ENCODE measurements at regions not wholly inside any gene's neighbourhood (a gene's known extent, or its start where the extent isn't known, plus 50 kb on each side); places are given as distances from the start of the nearest gene placed in this dataset.

DNA sequence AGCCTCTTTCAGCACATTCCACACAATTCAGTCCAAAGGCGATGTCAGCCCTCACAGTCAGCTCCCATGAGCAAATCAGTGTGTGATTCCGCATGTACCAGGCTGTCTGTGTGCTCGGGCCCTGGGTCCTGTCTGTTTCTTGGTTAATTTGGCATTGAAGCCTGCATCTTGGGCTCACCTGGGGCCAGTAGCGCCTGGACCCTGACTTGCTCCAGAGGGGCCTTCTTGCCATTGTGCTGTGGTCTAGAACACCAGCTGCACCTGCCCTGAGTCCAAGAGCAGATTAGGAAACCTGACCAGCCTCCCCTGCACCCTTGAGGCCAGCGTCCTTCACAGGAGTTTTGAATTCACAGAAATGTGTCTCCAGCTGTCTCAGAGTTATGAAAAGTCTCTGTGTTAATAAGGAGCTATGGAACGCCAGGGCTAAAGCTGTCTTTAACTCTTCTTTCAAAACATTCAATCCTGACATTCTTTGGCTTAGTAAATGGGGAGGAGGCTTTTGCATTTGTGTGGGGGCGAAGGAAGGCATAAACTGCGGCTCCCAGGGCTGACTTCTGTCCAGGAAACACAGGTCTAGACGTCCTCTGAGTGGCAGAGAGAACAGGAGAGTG lies 102.2 kb downstream of the ARF6 start:
- DNase-seq (ENCODE audit: low read depth in 1 of 2, low spot score in 1 of 2): no peak
- H3K27ac ChIP-seq (replicated peaks): no peak overlapping the region
- H3K27me3 ChIP-seq (ENCODE audit: insufficient read depth, poor library complexity, severe bottlenecking): no peaks in the 10 kb centered on the region
- TF ChIP-seq SPI1 (IDR thresholded peaks at IDR 0.05; ENCODE audit: borderline replicate concordance, low read depth): no peak
- TF ChIP-seq, protein P1, sequence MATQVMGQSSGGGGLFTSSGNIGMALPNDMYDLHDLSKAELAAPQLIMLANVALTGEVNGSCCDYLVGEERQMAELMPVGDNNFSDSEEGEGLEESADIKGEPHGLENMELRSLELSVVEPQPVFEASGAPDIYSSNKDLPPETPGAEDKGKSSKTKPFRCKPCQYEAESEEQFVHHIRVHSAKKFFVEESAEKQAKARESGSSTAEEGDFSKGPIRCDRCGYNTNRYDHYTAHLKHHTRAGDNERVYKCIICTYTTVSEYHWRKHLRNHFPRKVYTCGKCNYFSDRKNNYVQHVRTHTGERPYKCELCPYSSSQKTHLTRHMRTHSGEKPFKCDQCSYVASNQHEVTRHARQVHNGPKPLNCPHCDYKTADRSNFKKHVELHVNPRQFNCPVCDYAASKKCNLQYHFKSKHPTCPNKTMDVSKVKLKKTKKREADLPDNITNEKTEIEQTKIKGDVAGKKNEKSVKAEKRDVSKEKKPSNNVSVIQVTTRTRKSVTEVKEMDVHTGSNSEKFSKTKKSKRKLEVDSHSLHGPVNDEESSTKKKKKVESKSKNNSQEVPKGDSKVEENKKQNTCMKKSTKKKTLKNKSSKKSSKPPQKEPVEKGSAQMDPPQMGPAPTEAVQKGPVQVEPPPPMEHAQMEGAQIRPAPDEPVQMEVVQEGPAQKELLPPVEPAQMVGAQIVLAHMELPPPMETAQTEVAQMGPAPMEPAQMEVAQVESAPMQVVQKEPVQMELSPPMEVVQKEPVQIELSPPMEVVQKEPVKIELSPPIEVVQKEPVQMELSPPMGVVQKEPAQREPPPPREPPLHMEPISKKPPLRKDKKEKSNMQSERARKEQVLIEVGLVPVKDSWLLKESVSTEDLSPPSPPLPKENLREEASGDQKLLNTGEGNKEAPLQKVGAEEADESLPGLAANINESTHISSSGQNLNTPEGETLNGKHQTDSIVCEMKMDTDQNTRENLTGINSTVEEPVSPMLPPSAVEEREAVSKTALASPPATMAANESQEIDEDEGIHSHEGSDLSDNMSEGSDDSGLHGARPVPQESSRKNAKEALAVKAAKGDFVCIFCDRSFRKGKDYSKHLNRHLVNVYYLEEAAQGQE (IDR thresholded peaks at IDR 0.05; ENCODE audit: insufficient replicate concordance, low read depth): no peak
- TF ChIP-seq, protein P2, sequence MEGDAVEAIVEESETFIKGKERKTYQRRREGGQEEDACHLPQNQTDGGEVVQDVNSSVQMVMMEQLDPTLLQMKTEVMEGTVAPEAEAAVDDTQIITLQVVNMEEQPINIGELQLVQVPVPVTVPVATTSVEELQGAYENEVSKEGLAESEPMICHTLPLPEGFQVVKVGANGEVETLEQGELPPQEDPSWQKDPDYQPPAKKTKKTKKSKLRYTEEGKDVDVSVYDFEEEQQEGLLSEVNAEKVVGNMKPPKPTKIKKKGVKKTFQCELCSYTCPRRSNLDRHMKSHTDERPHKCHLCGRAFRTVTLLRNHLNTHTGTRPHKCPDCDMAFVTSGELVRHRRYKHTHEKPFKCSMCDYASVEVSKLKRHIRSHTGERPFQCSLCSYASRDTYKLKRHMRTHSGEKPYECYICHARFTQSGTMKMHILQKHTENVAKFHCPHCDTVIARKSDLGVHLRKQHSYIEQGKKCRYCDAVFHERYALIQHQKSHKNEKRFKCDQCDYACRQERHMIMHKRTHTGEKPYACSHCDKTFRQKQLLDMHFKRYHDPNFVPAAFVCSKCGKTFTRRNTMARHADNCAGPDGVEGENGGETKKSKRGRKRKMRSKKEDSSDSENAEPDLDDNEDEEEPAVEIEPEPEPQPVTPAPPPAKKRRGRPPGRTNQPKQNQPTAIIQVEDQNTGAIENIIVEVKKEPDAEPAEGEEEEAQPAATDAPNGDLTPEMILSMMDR (IDR thresholded peaks at IDR 0.05; ENCODE audit: insufficient read depth, low read length): no peak
- no peak for TF ChIP-seq GABPA (IDR thresholded peaks at IDR 0.05; ENCODE audit: low read depth)
- TF ChIP-seq POLR2AphosphoS5 (IDR thresholded peaks at IDR 0.05; ENCODE audit: low read depth): no peak
- H3K4me3 ChIP-seq (replicated peaks; ENCODE audit: insufficient read depth, low read length): no peak overlapping the region

DNA sequence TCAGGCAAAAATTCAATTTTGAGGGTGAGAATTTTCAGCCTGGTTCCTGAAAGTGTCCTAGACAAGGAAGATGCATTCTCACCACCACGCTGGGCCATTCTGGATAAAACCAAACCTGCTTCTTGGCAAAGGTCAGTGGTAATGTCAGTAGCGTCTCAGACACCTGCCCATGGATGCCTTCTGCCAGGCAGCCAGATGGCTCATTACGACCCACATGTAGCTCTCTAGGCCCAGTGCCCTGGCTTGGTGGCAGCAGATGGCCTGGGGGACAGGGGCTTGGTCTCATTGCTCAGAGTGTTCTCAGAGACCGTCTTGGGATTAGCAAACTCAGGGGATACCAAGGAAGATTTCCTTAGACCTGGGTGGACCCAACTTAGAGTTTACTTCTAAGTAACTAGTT lies 105.1 kb downstream of the ARF6 start:
- Histone ChIP-seq H3K27ac (replicated peaks) (no peak overlapping the region), H3K27me3 (ENCODE audit: insufficient read depth, poor library complexity, severe bottlenecking) (no peaks in the 10 kb centered on the region), H3K4me3 (replicated peaks; ENCODE audit: insufficient read depth, low read length) (no peak overlapping the region)
- TF ChIP-seq SPI1 (IDR thresholded peaks at IDR 0.05; ENCODE audit: borderline replicate concordance, low read depth) (no peak), GABPA (IDR thresholded peaks at IDR 0.05; ENCODE audit: low read depth) (no peak), POLR2AphosphoS5 (IDR thresholded peaks at IDR 0.05; ENCODE audit: low read depth) (no peak)
- TF ChIP-seq, protein P2 (IDR thresholded peaks at IDR 0.05; ENCODE audit: insufficient read depth, low read length): no peak
- TF ChIP-seq, protein P1 (IDR thresholded peaks at IDR 0.05; ENCODE audit: insufficient replicate concordance, low read depth): no peak
- no peak for DNase-seq (ENCODE audit: low read depth in 1 of 2, low spot score in 1 of 2)

DNA sequence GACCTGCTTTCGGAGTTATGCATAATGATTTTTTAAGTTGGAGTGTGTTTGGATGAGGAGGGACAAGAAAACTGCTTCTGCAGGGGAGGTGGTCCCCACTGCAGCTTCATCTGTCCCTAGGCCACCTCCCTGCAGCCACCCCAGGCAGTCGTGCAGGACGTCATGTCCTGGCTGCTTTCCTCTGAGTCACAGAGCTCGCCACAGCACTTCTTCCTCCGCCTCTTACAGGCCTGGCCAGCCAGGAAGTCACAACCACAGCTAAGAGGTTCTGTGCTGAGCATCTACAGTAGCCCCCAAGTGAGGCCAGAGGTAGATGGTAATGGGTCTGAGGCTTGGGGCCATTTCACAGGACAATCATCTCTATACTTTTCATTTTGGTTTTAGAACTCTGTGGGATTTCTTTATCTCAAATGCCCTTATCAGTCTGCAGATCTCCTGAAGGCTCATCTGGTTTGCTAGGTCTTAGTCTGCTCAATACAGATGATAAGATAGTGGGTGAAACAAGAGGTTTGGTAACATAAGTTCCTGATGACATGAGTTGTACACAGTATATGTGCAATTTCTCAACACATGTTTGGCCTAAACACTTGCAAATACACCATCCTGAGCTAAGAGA lies 106.4 kb downstream of the ARF6 start:
- TF ChIP-seq, protein P1 (IDR thresholded peaks at IDR 0.05; ENCODE audit: insufficient replicate concordance, low read depth): no peak
- peak; percentile 33; the same call in 1 of the 2 replicates for TF ChIP-seq SPI1 (IDR thresholded peaks at IDR 0.05; ENCODE audit: borderline replicate concordance, low read depth)
- TF ChIP-seq POLR2AphosphoS5 (IDR thresholded peaks at IDR 0.05; ENCODE audit: low read depth): no peak
- Histone ChIP-seq H3K27me3 (ENCODE audit: insufficient read depth, poor library complexity, severe bottlenecking) (no peaks in the 10 kb centered on the region), H3K27ac (replicated peaks) (no peak overlapping the region), H3K4me3 (replicated peaks; ENCODE audit: insufficient read depth, low read length) (no peak overlapping the region)
- DNase-seq (ENCODE audit: low read depth in 1 of 2, low spot score in 1 of 2): peak in 1 of 2 experiments; percentile 80
